GM21528 (cell line): ENCODE measurements at regions not wholly inside any gene's neighbourhood (a gene's known extent, or its start where the extent isn't known, plus 50 kb on each side); places are given as distances from the start of the nearest gene placed in this dataset.
"Not testable (repeated sequence)": the region's sequence is repeated elsewhere in the genome, so short reads cannot be mapped to it uniquely, and the experiment has no call there.

Experiments used
- ATAC-seq: cut with Tn5 transposase; IDR thresholded peaks from one replicate; pipeline ENCODE4 v1.9.1; 2021; ENCODE audit warnings: mild to moderate bottlenecking, moderate library complexity; ENCODE audit not compliant: unreplicated experiment, low FRiP score

GRCh38 chrX:46374371-46374770, 170.8 kb downstream of the ZNF674 start:
- no peak for ATAC-seq

- ATAC-seq: no peak
Measured at GRCh38 chrX:46367491-46367890, 177.7 kb downstream of the ZNF674 start.

DNA sequence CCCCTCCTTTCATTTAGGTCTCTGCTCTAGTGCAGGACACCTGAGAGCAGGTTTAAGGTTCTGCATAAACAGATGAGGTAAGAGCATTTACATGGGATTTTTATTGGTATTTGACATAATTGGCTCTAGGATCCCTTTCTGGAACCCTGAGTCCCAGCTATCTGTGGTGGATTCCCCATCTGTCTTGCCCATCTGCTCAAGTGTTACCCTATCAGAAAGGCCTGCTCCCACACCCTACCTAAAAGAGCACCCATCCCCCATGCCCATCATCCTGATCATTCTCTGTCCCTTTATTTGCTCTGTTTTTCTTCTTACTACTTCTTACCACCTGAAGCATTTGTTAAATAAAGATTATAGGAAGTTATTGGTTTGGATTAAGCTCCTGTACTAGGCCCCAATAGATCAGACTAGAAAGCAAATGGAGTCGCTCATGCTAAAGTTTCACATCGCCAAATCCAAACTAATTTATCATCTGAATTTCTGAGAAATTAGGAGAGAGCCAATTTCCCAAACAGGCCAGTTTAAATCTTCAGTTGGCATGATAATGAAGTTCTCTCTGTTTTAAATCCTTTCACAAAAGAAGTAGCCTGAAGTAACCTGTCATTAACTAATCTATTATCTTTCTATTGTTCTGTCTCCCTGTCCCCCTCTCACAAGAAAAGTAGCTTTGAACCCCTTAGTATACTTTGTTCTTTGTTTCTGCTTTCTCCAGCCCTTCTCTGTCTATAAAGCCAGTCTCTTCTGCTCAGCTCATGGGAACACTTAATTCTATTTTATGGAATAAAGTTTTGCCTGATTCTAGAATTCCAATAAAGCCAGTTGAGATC, 178.6 kb downstream of the ZNF674 start:
- no peak for ATAC-seq

DNA sequence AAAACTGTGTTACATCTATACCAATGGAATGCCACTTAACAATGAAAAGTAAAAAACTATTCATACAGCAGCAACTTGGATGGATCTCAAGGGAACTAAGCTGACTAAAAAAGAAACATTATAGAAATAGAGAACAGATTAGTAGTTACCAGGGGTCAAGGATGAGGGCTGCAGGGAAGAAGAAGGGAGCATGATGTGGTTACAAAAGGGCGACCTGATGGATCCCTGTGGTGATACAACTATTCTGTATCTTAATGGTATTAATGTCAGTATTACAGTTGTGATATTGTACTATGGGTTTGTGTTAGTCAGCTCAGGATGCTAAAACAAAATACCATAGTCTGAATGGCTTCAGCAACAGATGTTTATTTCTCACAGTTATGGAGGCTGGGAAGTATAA, 190.7 kb downstream of the ZNF674 start:
- no peak for ATAC-seq

GRCh38 chrX:46341767-46342322, 203.4 kb downstream of the ZNF674 start:
- ATAC-seq: no peak

GRCh38 chrX:46340696-46341095, 204.5 kb downstream of the ZNF674 start:
- ATAC-seq: no peak

DNA sequence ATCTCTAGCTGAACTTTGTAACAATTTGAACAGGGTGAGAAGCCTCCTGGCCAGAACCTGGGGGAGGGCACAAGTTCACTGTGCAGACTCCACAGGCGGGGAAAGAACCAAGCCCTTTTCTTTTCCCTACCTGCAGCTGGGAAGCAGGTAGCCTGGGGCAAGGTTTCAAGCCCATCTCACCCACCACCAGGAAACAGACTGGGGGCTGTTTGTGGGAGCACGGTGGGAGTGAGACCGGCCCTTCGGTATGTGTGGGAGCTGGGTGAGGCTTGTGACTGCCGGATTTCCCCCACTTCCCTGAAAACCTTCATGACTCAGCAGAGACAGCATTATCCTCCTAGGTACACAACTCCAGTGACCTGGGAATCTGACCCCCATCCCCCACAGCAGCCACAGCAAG, 211.7 kb downstream of the ZNF674 start:
- ATAC-seq: no peak

GRCh38 chrX:46330981-46331380, 214.2 kb downstream of the ZNF674 start:
- ATAC-seq: no peak

DNA sequence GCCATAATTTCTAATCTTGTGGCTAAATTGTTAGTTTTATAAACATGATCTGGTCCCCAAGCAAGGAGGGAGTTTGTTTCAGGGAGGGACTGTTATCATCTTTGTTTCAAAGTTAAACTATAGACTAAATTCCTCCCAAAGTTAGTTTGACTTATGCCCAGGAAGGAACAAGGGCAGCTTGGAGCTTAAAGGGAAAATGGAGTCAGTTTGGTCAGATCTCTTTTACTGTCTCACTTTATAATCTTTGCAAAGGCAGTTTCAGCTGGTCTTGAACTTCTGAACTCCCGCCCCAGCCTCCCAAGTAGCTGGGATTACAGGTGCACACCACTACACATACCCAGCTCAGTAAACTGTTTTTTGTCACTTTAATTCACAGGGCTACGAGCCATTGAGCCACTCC, 214.7 kb downstream of the ZNF674 start:
- ATAC-seq: no peak

DNA sequence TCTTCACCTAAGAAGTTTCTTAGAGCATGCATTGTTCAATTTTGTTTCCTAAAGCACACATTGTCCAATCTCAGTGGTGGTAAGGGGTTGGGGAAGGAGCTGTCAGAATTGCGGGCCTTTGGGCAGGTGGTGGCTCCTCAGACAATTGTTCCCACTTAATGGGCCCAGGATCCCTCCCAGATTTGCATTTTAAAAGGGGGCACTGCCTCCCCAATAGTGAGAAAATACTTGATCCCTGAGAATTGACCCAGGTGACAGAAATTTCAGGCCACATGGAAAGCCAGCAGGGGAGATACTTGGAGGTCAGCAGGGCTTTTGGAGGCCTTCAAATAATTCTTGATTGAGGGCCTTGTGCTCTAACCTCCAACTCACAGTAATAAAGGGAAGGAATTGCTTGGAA, 217.1 kb downstream of the ZNF674 start:
- ATAC-seq: no peak

DNA sequence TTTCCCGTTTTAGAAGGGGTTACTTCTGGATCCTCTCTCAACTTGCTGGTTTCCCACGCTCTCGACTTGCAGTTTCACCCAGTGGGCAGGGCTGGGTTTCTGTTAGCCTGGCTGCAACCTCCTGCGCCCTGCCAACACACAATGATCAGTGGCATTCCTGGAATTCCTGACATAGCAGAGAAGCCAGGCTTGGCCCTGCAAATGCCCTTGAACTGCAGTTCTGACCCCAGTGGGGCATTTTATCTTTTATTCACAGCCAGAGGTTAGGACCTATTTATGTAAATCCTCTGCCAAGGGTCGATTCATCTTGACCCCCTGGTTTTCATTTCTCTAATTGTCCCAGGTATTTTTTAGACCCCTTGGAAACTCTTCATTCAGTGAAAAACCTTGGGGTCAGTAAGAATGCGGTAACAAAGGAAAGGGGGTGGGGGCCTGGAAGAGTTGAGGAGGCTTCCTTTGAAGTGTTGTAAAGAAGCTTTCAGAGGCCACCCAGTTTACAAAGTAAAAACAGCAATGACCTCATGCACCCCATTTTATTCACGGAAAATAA, 217.6 kb downstream of the ZNF674 start:
- no peak for ATAC-seq

- ATAC-seq: no peak
Measured at GRCh38 chrX:46326161-46326560, 219.1 kb downstream of the ZNF674 start.

DNA sequence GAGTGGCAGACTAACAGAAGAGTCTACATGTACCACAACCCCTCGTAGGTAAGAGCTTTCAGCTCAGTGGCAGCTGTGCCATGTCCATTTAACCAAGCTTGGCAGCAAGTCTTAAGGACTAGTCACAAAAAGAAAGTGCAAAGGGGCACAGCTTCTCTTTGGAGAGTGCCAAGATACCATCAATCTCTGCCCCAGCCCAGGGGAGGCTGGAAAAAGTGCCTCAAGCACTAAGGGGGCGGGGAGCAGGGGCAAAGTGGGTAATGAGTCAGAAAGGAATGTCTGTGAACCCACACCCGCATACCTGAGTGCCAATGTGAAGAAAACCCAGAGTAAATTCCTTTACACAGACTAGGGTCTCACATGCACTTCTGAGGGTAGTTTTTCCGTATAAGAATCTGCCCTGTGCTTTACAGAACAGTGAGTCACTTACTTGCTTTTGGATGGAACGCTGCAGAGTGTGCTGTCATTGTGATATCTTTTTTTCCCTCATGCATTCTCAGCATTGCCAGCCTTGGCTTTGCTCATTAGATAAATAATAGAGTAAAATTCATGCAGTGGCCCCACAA, 219.8 kb downstream of the ZNF674 start:
- ATAC-seq: no peak

- no peak for ATAC-seq
Measured at GRCh38 chrX:46324166-46324565, 221.1 kb downstream of the ZNF674 start.

- ATAC-seq: not testable (repeated sequence)
Measured at GRCh38 chrX:46322929-46323328, 222.3 kb downstream of the ZNF674 start.

GRCh38 chrX:46321676-46322075, 223.5 kb downstream of the ZNF674 start:
- no peak for ATAC-seq

GRCh38 chrX:46319750-46320149, 225.5 kb downstream of the ZNF674 start:
- ATAC-seq: no peak

DNA sequence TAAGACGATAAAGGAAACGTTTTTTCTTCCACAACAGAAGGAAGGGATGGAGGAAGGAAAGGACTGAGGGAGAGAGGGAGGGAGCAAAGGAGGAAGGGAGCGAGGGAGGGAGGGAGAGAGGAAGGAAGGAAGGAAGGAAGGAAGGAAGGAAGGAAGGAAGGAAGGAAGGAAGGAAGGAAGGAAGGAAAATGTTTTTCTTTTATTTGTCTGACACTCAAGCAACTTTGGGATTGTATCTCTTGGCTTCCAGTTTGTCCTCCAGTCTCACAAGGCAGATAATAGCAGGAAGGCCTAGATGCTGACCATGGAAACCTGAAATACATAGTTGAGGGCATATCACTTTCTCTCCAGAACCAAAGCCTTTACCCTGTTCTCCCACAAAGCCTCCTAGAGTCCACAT, 226.7 kb downstream of the ZNF674 start:
- no peak for ATAC-seq

DNA sequence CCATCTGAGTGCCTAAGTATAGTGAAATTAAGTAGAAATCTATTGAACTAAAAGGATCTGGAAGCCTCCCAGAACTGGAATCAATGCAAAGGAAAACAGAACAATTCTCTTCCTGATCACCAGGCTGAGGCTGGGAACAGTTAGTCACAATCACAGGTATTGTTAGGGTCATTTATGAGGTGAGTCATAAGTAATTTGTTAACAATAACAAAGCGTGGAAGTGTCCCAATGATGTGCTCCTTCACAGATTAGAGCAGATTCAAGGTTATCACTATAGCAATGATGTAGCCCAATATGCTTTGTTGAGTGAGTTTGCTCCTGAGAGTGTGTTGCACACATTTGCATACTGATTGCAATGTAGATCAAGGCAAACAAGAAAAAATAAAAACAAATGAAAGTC, 228.1 kb downstream of the ZNF674 start:
- no peak for ATAC-seq

DNA sequence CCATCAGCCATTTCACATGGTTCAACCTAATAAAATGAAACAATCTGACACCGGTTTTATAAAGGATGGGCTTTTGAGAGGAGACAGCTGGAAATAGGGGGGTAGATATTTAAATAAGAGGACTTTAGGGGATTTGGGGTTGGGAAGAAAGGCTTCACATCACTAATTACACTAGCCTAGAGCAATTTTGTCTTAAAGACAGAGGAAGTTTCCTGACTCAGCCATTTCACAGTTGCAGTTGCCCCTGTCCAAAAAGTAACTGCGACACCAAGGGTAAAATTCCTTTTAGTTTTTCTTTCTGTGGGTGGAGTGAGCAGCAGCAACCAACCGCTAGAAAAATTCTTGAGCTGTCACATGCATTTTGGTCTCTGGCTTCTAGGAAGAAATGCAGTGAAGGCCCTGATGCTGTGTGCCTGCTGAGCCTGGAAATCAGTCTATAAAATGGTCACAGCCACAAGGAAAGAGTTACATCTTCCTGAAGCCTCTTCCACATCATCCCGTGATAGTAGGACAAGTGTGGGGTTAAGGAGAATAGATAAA, 233.6 kb downstream of the ZNF674 start:
- ATAC-seq: no peak

DNA sequence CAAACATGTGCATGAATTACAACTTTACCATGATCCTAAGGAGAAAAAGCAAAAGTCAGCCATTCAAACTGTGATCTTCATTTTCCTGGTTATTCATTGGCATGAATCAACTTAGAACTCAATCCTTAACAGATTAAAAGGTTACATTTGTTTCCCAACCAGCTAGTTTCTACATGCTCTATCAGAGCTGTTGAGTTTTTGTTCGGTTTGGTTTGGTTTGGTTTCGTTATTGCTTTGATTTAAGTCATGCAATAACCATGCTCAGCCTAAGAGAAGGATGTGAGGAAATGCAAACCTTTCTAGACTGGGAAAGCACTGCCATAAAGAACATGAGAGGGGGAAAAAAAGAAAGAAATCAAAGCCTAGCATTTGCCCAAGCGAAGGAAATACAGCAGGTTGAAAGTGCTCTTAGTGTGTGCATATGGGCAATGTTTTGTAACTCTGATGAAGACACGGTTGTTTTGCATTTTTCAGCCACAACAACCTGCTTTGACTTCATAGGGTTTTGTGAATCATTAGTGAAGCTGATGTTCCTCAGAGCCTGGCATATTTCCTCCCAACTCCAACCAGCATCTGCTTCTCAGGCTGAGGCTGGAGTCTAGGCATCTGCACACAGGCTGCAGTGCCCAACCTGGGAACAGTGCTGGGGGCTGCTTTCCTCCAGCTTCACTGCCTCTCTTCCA, 234.3 kb downstream of the ZNF674 start:
- ATAC-seq: no peak
